PC-9 (cell line): ENCODE measurements at regions not wholly inside any gene's neighbourhood (a gene's known extent, or its start where the extent isn't known, plus 50 kb on each side); places are given as distances from the start of the nearest gene placed in this dataset.
A peak's percentile ranks its signal among the peaks of the same experiment; 100 is the strongest.

Experiments
- BruUV-seq: library from RNA; stranded (reverse); fragments of 400-500 nt; replicated peaks from 2 replicates; lab custom pipeline; 2021; lab: Mats Ljungman, UMichigan
- CTCF ChIA-PET: fragments of 300-600 bp; sonication (Branson Sonifier 250); formaldehyde crosslinking; loops from one replicate; lab custom pipeline; 2022; ENCODE audit warnings: antibody characterized with exemption; lab: Charles Lee
- POLR2A ChIA-PET: fragments of 300-600 bp; sonication (Branson Sonifier 250); formaldehyde crosslinking; loops from one replicate; lab custom pipeline; 2022; ENCODE audit warnings: antibody characterized with exemption; ENCODE audit not compliant: unreplicated experiment; lab: Charles Lee
- DNase-seq, 2 experiments: peaks; one replicate each; pipeline versions ENCODE4 v3.0.0 to v3.0.0-alpha.2; 2015 to 2022; ENCODE audit warnings: mixed read lengths in 1 of 2
- H2AFZ ChIP-seq: fragments of 200-600 bp; sonication (generic); 2 replicates; pipeline ENCODE4 v1.8.1; 2017; ENCODE audit warnings: antibody characterized with exemption
- H3F3A ChIP-seq: fragments of 200-600 bp; sonication (generic); 2 replicates; pipeline ENCODE4 v1.8.1; 2017; ENCODE audit warnings: antibody characterized with exemption, mild to moderate bottlenecking, low read depth; ENCODE audit not compliant: insufficient read depth
- H3K27ac ChIP-seq: fragments of 200-600 bp; sonication (generic); 2 replicates; pipeline ENCODE4 v1.6.1; 2016; ENCODE audit warnings: mixed run types
- H3K27me3 ChIP-seq: fragments of 200-600 bp; sonication (generic); 2 replicates; pipeline ENCODE4 v1.6.1; 2016; ENCODE audit warnings: low read depth, mixed run types; ENCODE audit not compliant: insufficient read depth
- H3K36me3 ChIP-seq: fragments of 200-600 bp; sonication (generic); 2 replicates; pipeline ENCODE4 v1.6.1; 2016; ENCODE audit warnings: low read depth, mixed run types
- H3K4me1 ChIP-seq: fragments of 200-600 bp; sonication (generic); replicated peaks from 2 replicates; pipeline ENCODE4 v1.6.1; 2016; ENCODE audit warnings: mixed run types; ENCODE audit not compliant: insufficient read depth
- H3K4me2 ChIP-seq: fragments of 200-600 bp; sonication (generic); 2 replicates; pipeline ENCODE4 v1.6.1; 2017; ENCODE audit warnings: mixed run types
- H3K4me3 ChIP-seq: fragments of 200-600 bp; sonication (generic); 2 replicates; pipeline ENCODE4 v1.6.1; 2016; ENCODE audit warnings: mixed run types
- H3K79me2 ChIP-seq: fragments of 200-600 bp; sonication (generic); 2 replicates; pipeline ENCODE4 v1.6.1; 2017; ENCODE audit warnings: low read depth, mixed run types
- H3K9me2 ChIP-seq: fragments of 200-600 bp; sonication (generic); 2 replicates; pipeline ENCODE4 v1.8.1; 2017; ENCODE audit warnings: mild to moderate bottlenecking; ENCODE audit not compliant: insufficient read depth
- H3K9me3 ChIP-seq: fragments of 200-600 bp; sonication (generic); 2 replicates; pipeline ENCODE4 v1.8.1; 2016; ENCODE audit warnings: low read depth; ENCODE audit not compliant: insufficient read depth
- H4K20me1 ChIP-seq: fragments of 200-600 bp; sonication (generic); 2 replicates; pipeline ENCODE4 v1.8.1; 2017; ENCODE audit not compliant: insufficient read depth
- EZH2 ChIP-seq: fragments of 200-600 bp; sonication (generic); IDR thresholded peaks from 2 replicates; pipeline ENCODE4 v1.8.0; 2017; ENCODE audit warnings: antibody characterized with exemption, low read depth
- intact Hi-C: fragments of 100-400 bp; cut with micrococcal nuclease; formaldehyde crosslinking; loops from one replicate; pipeline ENCODE4 v1.10.0; 2022; ENCODE audit not compliant: unreplicated experiment
- TF ChIP-seq, protein P1 (sequence below): fragments of 200-600 bp; sonication (generic); conservative IDR thresholded peaks from 2 replicates; pipeline ENCODE4 v1.6.1; 2017; ENCODE audit warnings: mixed run types, antibody characterized with exemption, mild to moderate bottlenecking, moderate library complexity

DNA sequence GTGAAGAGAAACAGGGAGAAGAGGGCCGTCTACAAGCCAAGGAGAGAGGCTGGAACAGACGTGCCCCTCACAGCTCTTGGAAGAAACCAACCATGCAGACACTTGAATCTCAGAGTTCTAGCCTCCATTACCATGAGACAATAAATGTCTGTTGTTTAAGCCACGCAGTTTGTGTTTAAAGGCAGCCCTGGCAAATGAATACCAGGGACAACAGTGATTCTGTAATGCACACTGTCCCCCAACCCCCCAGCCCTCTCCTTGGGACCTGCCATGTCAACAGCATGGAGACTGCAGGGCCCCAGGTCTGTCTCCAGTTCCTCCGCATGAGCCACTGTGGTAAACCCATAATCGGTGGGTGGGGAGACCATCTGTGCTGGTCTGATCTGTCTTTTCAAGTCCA, 348.0 kb upstream of the KLF3 start:
- DNase-seq = no peak
- intact Hi-C loops = loop anchor here (5.0 kb wide), 1 partner anchor 239 kb away; no protein-coding TSS in a partner anchor
- Histone ChIP-seq H3K27me3 (no peaks in the 10 kb centered on the region), H3K79me2 (no peaks in the 10 kb centered on the region), H2AFZ (no peak overlapping the region), H3K9me3 (no peaks in the 10 kb centered on the region; the same call in none of the 2 replicates), H3K27ac (no peak overlapping the region), H3K4me3 (no peak overlapping the region), H3F3A (peaks cover 46% of the 10 kb centered on the region), H3K4me1 (peaks cover 54% of the 10 kb centered on the region), H4K20me1 (no peaks in the 10 kb centered on the region), H3K9me2 (no peaks in the 10 kb centered on the region), H3K4me2 (no peak overlapping the region), H3K36me3 (no peaks in the 10 kb centered on the region)
- ChIA-PET POLR2A (no interaction called here), CTCF (no interaction called here)
- no TSS peak for BruUV-seq
- TF ChIP-seq EZH2 = no peak
- TF ChIP-seq, protein P1, sequence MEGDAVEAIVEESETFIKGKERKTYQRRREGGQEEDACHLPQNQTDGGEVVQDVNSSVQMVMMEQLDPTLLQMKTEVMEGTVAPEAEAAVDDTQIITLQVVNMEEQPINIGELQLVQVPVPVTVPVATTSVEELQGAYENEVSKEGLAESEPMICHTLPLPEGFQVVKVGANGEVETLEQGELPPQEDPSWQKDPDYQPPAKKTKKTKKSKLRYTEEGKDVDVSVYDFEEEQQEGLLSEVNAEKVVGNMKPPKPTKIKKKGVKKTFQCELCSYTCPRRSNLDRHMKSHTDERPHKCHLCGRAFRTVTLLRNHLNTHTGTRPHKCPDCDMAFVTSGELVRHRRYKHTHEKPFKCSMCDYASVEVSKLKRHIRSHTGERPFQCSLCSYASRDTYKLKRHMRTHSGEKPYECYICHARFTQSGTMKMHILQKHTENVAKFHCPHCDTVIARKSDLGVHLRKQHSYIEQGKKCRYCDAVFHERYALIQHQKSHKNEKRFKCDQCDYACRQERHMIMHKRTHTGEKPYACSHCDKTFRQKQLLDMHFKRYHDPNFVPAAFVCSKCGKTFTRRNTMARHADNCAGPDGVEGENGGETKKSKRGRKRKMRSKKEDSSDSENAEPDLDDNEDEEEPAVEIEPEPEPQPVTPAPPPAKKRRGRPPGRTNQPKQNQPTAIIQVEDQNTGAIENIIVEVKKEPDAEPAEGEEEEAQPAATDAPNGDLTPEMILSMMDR = no peak

GRCh38 chr4:38317041-38317674, 346.8 kb upstream of the KLF3 start:
- BruUV-seq = no TSS peak
- TF ChIP-seq, protein P1 = no peak
- TF ChIP-seq EZH2 = no peak
- CTCF ChIA-PET = interaction anchor here (0.6 kb wide), 1 partner anchor 411 kb away, joined by 3 read pairs; no protein-coding TSS in a partner anchor
- intact Hi-C loops = loop anchor here (5.0 kb wide), 1 partner anchor 240 kb away; no protein-coding TSS in a partner anchor
- POLR2A ChIA-PET = no interaction called here
- no peak for DNase-seq
- no peak overlapping the region for H2AFZ ChIP-seq
- no peaks in the 10 kb centered on the region; the same call in none of the 2 replicates for H3K9me3 ChIP-seq
- H3K4me3 ChIP-seq = no peak overlapping the region
- H3K9me2 ChIP-seq = no peaks in the 10 kb centered on the region
- H4K20me1 ChIP-seq = no peaks in the 10 kb centered on the region
- H3K4me1 ChIP-seq = peaks cover 53% of the 10 kb centered on the region
- no peak overlapping the region for H3K4me2 ChIP-seq
- no peaks in the 10 kb centered on the region for H3K79me2 ChIP-seq
- H3K27ac ChIP-seq = no peak overlapping the region
- peaks cover 46% of the 10 kb centered on the region for H3F3A ChIP-seq
- no peaks in the 10 kb centered on the region for H3K36me3 ChIP-seq
- H3K27me3 ChIP-seq = no peaks in the 10 kb centered on the region

DNA sequence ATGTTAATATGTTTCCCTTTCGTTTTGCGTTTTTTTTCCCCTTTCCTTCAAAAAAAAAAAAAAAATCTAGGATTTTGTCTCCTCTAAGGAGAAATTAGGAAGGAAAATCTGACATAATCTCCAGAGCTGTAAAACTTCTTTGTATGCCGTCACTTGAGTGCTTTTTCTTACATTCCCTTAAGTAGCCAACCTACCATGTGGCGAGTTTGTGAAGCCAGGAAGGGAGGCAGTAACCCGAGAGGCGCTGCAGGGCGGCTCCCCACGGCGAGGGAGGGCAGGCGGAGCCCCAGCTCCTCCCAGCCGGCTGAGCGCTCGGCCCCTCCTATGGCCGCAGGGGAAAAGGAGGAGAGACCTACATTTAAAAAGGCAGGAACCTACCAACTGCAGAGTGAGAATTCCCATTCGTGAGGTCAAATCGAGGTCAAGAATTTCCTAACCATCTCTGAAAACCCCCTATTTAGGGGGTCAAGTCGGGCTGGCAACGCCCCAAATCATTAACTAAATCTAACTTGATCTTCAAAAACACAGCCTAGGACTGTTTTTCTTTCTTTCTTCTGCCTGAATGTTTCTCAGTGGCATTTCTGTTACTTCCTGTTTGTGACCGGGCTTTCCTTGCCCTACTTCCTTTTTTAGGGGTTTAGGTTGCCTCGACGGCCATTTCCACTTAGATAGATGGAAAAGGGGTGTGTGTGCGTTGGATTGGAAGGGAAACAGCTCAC, 345.1 kb upstream of the KLF3 start:
- ChIA-PET CTCF (interaction anchor here (0.5 to 1.9 kb wide), 13 partner anchors 43 to 1008 kb away, joined by 3 to 20 read pairs (median 8); no protein-coding TSS in a partner anchor), POLR2A (interaction anchor here (0.5 to 0.7 kb wide), 3 partner anchors 36 to 1204 kb away, joined by 3 to 8 read pairs (median 5); no protein-coding TSS in a partner anchor)
- Histone ChIP-seq H2AFZ (0 out of 2 replicates have a peak overlapping the region, but pooled peaks have one; percentile 26), H3K36me3 (no peaks in the 10 kb centered on the region), H3K27ac (peak overlapping the region; percentile 76), H3K27me3 (no peaks in the 10 kb centered on the region), H3K4me1 (peaks cover 35% of the 10 kb centered on the region), H3K9me3 (no peaks in the 10 kb centered on the region; the same call in none of the 2 replicates), H3K79me2 (no peaks in the 10 kb centered on the region), H3K9me2 (no peaks in the 10 kb centered on the region), H3F3A (peaks cover 35% of the 10 kb centered on the region), H3K4me2 (peak overlapping the region; percentile 56), H4K20me1 (no peaks in the 10 kb centered on the region), H3K4me3 (peak overlapping the region; percentile 24; the same call in 1 of the 2 replicates)
- TF ChIP-seq, protein P1 = no peak
- no peak for TF ChIP-seq EZH2
- intact Hi-C loops = loop anchor here (1.0 to 5.0 kb wide), 8 partner anchors 44 to 409 kb away; no protein-coding TSS in a partner anchor
- peak; percentile 91 to 92 for DNase-seq
- no TSS peak for BruUV-seq
